Stimulated activated CD8-positive, alpha-beta memory T cell treated with anti-CD3 and anti-CD28 coated beads, Interleukin-15, amount 100 ng/mL, for 4 hours (primary cell): ENCODE measurements at regions not wholly inside any gene's neighbourhood (a gene's known extent, or its start where the extent isn't known, plus 50 kb on each side); places are given as distances from the start of the nearest gene placed in this dataset.
"Not testable (repeated sequence)": the region's sequence is repeated elsewhere in the genome, so short reads cannot be mapped to it uniquely, and the experiment has no call there.

Experiments
- DNase-seq, 2 donors: peaks; one replicate each; pipeline ENCODE4 v3.0.0-alpha.2; 2020; ENCODE audit warnings: low read depth in 2 of 2

DNA sequence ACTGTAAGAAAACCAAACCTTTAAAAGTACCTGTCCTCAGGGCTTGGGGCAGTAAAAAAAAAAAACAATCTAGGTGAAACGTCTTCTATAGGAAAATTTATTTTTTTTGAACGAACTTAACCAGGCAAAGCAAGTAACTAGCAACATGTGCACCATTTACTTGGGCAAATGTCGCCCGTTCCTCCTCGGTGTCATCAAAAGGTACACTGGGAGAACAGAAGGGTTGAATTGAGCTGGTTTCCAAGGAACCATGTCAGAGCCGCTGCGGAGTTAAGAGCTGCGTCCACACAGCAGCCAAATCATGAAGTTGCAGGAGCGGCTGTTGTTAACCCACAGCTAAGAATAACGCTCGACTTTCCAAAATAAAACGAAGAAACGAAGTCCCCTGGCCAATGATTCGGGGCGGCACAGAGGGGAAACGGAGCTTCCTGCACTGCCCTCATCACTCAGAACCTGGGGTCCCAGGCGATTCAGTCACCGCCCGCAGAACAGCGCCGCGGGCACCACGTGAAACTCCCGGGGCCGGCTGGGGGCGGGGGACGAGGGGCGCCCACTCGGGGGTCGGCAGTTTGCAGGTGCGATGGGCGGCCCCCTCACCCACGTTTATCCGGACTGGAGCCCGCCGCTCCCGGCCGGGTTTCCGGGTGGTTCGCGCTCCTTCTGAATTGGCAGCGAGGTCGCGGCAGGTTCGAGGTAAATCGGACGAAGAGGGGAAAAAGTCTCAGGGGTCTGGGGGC lies 53.6 kb upstream of the PLGLB1 start:
- peak; percentile 2 to 16 for DNase-seq

DNA sequence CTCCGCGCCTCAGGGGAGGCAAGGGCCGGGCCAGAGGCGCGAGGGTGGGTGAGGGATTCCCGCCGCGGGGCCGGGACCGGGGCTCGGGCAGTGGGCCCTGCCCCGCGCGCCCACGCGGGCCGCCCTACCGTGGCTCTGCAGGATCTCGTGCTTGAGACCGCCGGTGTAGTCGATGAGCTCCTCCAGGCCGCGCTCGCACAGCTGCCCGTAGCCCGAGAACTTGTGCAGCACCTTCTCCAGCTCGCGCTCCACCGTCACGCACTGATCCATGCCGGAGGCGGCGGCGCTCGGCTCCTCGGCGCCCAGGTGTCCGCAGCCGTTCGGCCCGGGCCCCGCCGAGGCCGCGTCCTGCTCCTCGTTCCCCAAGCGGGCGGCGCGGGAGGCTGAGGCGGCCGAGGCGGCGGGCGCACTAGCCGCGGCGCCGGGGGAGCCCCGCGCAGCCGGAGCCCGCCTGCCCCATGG lies 54.2 kb upstream of the PLGLB1 start:
- peak; percentile 33 to 42 for DNase-seq

DNA sequence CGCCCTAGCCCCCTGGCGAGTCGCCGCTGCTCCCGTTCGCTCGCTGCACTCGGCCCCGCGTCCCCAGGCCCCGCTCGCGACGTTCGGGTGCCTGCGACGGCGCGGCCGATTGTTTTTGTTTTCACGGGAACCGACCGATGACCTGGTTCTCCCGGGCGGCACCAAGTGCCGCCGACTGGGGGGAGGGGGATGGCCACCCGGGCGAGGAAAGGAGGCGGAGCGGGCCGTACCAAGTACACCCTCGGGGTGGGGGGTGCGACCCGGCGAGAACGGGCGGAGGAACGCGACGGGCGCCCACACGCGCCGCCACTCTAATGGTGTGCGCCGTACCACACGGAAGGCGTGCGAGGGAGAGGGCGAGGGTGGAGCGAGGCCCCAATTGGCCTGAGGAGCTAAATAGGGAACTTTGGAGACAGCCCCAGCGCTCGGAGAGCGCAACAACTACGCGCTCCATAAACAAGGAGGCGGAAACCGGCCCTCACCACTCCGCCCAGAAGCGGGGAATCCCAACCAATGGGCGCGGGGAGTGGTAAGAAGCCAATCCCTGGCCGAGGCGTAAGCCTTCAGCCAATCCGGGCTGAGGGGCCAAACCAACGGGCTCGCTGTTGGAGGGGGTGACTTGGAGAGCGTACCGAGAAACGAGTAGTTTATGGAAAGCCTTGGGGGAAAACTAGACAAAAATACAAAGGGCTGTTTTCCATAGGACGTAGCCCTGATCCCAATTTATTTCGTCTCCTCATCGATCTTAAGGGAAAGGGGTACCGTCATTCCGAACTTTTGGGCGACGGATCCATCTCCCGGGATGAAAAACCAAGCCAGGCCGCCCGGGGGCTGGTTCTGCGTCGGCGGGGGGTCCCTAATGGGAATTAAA lies 54.8 kb upstream of the PLGLB1 start:
- DNase-seq = peak; percentile 77 to 87

DNA sequence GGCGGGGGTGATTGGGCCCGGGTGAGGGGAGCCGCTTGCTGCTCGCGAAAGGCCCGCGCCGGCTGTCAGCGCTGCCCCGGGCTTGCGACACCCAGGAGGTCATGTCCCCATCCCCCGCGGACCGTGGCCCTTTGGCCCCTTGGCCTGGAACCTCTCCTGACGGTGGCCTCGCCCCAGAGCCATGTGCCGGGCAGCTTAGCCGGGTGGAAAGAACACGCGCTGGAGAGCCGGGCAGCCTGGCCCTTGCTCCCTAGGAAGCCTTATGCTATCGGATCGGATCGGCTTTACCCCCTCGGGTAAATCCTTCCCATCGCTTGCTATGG lies 55.4 kb upstream of the PLGLB1 start:
- not testable (repeated sequence) for DNase-seq

DNA sequence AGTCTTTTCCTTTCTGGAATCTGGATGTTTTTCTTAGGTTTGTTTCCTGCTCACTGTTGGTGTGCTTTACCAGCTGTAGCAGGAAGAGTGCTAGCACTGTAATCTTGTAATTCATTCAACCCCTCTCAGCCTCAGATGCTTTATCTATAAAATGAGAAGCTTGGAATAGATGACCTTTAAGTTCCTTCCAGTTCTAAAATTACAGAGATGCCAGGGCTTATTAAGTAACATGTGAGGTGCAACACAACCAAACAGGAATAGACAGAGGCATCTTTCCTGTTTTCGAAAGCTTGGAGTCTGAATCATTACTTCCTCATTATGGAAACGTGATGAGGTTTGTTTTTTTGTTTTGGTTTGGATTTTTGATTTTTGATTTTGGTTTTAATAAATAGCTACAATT lies 60.1 kb upstream of the PLGLB1 start:
- not testable (repeated sequence) for DNase-seq

DNA sequence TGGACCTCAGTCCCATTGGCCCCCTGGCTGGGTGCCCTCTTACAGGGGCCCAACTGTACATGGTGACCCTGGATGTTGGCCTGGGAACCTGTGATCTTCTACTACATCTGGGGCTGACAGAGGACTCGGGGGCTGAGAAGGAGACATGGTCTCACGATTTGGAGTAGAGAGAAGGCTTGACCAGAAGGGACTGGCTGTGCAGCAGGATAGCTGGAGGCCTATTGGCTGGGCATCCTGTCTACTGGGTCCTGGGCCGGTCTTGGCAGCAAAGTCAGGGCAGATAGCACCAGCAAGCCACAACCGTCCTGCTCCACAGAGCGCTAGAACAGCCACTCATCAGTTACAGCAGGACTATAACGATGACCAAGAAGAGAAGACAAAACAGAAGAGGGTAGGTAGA lies 66.4 kb upstream of the PLGLB1 start:
- DNase-seq = not testable (repeated sequence)

DNA sequence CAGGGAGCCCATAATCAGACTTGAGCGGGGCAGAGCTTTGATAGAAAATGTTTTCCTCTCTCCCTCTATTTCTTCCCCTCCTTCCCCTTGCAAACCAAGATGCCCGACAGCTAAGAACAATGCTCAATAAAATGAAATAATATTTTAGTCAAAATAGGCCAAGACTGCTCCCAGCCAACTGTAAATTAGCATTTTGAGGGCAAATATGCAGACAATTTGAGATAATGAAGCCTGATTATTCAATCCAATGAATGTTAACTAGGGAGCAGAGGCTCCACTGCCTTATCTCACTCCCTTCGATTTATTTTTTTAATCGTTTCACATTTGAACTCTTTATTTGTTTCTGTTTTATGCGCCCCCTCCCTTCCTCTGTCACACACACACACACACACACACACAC lies 67.8 kb upstream of the PLGLB1 start:
- not testable (repeated sequence) for DNase-seq

DNA sequence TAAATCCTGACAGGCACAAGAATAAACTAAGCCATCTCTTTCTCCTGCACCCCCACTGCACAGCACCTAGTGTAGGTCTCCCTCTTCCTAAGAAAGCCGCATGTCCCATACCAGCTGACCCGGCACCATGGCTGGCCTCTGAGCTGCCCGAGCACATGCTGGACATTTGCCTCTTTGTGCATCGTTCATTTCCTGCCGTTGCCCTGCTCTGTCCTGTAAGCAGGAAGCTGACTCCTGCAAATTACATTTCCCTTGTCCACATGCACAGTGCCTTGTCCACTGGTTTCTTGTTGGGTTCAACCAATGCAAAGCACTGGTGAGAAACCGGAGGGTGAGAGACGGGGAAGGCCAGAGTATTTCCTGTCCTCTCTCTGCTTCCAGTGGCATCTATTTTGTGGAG lies 71.6 kb upstream of the PLGLB1 start:
- not testable (repeated sequence) for DNase-seq

DNA sequence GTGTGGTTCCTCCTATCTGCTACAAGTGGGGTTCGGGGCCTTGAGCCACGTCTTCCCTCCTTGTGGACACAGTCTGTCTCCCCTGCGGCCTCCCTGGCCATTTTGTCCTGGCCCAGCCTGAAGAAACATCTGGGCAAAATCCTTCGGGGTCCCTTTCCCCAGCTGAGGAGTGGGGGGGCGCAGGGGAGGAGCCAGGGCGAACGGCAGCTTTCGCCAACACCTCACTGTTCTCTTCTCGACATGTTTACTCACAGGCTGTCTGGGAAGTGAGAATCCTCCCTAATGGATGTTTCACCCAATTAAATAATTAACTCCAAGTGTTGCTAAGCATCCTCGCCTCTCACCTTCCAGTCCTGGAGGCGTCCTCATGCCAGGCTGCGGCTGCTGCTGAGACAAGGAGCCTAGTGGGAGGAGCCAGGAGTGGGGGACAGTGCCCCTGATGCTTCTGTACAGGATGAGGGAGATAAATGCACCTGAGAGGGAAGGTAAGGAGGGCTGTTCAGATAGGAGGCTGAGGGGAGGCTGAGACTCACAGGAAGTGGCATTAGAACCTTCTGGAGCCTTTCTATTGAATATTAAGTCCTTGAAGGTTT lies 72.4 kb upstream of the PLGLB1 start:
- DNase-seq = not testable (repeated sequence)

DNA sequence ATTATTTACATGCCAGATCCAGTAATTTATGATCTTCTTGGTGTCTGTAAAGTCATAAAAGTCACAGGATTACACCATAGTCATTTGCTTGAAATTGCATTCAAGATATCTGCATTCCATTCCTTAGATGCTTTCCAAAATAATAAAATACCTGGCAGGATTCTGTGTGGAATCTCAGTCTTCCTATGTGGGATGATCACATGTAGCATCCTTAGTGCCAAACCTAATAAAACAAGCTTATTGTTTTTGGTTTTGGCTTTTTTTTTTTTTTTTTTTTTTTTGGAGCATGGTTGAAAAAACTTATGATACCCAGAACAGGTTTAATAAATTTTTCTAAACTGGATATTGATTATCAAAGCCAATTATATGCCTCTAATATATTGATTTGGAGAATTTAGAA lies 74.2 kb upstream of the PLGLB1 start:
- DNase-seq = not testable (repeated sequence)

DNA sequence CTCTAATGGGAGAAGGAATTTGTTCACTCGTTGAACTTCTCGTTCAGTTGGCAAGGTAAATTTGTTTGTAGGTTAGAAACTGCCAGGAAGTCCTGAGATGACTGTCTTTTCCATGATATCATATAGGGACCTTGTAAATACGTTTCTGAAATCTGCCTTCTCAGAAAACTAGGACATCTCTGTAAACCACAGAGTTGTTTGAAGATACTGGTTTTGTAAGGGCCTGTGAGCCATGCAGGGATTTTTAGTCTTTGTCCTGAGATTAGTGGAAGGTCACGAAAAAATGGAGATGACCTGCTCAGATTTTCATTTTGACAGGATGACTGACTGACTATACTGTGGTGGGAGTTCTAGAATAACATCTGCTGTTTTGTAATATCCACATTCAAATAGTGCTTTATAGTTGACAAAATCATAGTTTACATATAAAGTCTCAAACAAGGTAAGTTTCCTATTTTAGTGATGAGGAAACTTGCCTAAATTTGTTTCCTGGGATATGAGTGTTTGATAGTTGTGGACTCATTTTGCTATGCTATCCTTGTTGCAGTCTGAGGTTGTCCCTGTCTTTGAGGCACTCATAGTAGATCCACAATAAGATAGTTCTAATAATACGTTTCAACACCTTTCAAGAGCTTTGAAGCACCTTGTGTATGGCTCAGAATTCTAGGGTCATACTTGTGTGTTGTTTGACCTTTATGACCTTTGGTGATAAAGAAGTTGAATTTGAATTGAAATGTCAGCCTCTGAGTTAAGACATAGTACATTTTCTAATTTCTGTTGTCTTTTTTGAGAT lies 107.3 kb upstream of the PLGLB1 start:
- DNase-seq = not testable (repeated sequence)

DNA sequence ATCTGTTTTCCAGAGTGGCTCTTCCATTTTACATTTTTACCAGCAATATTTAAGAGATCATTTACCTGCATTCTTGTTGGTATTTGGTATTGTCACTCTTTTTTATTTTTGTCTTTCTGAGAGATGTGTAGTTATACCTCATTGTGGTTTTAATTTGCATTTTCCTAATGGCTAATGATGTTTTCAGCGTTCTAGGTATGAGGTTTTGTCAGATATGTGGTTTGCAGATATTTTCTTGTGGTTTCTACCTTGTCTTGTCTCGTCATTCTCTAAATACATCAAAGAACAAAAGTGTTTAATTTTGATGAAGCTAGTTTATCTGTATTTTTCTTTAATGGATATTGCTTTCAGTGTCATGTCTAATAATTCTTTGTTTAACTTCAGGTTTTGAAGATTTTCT lies 110.9 kb upstream of the PLGLB1 start:
- not testable (repeated sequence) for DNase-seq

DNA sequence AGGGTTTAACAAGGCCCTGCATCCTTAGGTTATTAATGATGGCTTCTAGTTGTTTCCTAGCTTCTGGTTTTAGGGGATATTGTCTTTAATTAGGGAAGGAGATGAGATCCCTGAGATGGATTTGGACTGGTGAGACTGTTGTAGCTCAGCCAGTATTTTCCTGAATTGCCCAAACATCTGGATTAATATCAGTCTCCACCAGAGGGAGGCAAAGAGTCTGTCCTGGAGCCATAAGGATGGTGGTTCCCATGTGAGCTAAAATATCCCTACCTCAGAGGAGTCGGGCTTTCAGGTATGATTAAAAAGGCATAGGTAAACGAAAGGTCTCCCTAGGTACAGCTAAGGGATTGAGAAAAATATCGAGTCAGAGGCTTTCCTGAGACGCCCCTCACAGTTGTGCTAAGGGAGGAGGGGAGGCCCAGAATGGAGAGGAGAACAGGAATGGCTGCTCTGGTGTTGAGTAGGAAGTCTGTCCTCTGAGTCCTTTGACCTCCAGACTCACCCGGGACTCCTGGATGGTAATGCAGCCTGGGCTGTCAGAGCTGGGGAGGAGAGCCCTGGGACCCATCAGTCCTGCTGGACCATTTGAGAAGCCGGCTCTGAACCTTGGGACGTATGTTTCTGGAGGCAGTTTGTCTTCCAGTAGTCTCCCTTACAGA lies 130.3 kb upstream of the PLGLB1 start:
- DNase-seq = not testable (repeated sequence)

DNA sequence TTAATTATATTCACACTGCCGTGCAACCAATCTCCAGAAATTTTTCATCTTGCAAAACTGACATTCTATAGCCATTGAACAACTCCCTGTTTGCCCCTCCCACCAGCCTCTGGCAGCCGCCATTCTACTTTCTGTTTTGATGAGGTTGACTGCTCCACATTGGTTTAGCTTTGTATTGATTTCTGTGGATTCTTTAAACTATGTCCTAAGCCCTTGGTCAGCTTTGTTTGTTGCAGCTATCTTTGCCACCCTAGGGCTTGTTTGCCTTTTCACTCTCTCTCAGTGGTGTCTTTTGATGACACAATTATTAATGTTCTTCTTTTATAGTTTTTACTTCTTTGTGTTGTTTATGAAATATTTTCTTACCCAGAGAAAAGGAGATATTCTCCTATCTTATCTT lies 152.8 kb upstream of the PLGLB1 start:
- DNase-seq = not testable (repeated sequence)

DNA sequence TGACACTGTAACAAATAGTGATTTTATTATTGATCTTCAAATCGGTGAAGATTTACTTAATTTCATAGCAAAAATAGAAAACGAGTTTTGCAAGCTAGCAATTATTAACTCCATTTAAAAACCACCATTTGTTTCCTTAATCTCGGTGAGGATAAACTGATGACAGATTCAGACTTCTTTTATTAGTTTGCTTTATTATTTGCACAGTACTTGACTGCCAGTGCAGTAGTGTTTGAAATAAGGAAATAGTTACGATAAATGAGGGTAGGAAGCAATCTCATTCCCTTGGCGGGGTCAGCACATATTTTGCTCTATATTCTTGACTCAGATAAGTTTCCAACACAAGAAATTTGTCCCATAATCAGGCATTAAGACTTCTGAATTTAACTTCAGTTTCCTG lies 161.7 kb upstream of the PLGLB1 start:
- DNase-seq = not testable (repeated sequence)

DNA sequence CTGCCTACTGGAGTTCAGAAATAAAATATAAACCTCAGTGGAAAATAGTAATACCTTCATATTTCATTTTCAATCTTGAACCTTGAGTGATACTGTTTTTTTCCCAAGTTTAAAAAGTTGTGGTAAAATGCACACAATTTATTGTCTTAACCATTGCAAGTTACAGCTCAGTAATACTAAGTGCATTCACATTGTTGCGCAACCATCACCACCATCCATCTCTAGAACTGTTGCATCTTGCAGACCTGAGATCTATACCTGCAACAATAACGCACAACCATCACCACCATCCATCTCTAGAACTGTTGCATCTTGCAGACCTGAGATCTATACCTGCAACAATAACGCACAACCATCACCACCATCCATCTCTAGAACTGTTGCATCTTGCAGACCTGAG lies 162.6 kb upstream of the PLGLB1 start:
- DNase-seq = not testable (repeated sequence)

DNA sequence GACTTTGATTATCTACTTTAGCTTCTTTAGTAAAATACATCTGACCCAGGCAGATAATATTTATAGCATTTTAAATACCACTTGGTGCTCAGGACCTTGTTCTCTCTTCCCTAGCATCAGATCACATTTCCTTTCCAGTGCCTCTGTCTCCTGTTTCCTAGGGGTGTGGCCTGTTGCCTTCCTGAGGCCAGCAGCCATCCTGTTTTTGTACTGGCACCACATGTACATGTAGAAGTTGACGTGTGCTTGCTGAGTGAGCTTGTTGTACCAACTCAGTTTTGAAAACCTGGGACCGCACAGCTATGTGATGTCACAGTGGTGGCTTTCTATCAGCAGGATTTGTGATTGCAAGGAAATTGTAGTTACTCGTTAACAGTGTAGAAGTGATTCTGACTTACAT lies 167.6 kb upstream of the PLGLB1 start:
- DNase-seq = not testable (repeated sequence)

DNA sequence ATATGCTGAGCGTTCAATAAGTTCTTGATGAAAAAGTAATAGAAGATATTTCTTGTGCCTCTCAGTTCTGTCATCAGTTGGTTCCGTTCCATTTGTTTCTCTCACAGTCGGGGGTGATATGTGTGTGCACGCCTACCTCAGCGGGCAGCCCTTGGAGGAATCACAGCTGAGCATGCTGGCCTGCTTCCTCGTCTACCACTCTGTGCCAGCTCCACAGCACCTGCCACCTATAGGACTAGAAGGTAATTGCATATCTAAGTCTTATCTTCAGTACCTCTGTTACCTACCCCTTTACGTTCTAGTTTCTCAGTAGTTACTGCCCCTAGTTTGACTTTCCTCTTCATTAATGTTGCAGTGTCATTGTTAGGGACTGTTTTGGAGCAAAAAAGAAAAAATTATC lies 171.7 kb upstream of the PLGLB1 start:
- DNase-seq = not testable (repeated sequence)

DNA sequence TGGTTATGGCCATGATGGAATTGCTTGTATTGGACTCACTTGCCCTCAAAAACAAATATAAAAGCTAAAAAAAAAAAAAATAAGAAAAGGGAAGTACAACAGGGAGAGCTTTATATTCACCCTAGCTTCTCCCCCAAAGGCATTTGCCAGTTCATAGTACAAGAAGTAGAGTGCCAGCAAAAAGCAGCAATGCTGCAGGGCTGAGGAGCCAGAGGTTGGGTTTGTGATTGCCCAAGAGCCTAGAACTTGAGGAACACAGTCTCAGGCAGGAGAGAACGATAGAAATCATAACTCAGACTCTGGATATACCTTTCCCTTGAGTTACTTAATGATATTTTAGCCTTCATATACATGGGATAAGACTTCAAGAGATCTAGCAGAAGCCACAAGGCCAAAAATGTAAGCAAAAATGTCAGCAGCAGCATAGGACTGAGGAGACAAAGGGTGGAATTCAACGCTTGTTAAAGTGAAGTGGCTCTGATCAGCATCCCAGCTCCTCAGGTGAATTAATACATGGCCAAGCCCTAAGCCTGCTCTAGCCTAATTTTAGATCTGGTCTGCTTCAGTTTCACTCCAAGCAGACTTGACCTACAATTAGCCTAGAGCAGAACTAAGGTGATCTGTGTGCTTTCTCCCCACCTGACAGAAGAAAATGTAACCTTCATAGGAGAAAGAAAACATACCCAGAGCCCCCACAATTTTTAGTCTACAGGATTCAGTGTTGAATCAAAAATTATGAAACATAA lies 172.8 kb upstream of the PLGLB1 start:
- not testable (repeated sequence) for DNase-seq

DNA sequence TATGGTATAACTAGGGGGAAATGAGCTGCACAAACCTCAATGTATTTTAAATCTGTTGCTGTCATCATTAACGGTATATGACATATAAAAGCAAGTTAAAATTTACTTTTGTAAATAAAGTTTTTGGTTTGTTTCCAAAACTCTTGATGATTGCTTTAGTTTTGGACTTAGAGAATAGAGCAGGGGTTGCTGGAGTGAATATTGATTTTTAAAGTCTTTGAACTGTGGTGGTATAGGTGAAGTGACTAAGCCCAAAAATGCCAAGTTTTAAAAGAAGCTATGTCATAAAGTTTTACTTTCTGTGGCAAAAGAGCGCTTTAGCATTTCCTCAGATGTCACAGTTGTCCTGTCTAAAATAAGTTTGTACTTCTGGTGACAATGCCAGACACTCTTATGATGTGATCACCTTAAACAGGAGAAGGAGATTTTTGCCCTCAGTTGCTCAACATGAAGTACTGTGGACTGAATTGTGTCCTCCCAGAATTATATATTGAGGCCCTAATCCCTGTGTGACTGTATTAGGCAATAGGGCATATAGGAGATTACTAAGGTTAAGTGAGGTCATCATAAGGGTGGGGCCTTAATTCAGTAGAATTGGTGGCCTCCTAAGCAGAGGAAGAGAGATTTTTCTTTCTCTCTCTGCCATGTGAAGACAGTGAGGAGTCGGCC lies 175.2 kb upstream of the PLGLB1 start:
- not testable (repeated sequence) for DNase-seq
